Bone marrow (tissue), 2 donors: ENCODE measurements at regions not wholly inside any gene's neighbourhood (a gene's known extent, or its start where the extent isn't known, plus 50 kb on each side); places are given as distances from the start of the nearest gene placed in this dataset.

ENCODE experiments used
- DNase-seq, 2 donors: peaks; one replicate each; lab custom pipeline; 2025; lab: John Stamatoyannopoulos, UW

- no peak for DNase-seq
These were observed 304.4 kb downstream of the KCNS3 start for GRCh38 chr2:18182861-18183260.

- DNase-seq, result no peak
These were observed 302.4 kb downstream of the KCNS3 start for GRCh38 chr2:18180912-18181311.

- no peak for DNase-seq
These were observed 301.7 kb downstream of the KCNS3 start for GRCh38 chr2:18180031-18180610.

- peak in 1 of 2 donors; percentile 16 for DNase-seq
These were observed 300.4 kb downstream of the KCNS3 start for GRCh38 chr2:18178736-18179349.

GRCh38 chr2:18176679-18177215 is 298.3 kb downstream of the KCNS3 start:
- DNase-seq, result no peak

GRCh38 chr2:18172607-18173006 is 294.1 kb downstream of the KCNS3 start:
- DNase-seq, result no peak

GRCh38 chr2:18171191-18172139 is 293.0 kb downstream of the KCNS3 start:
- no peak for DNase-seq

GRCh38 chr2:18170642-18171041 is 292.2 kb downstream of the KCNS3 start:
- no peak for DNase-seq

GRCh38 chr2:18169893-18170175 is 291.4 kb downstream of the KCNS3 start:
- DNase-seq, result no peak

GRCh38 chr2:18169121-18169892 is 290.8 kb downstream of the KCNS3 start:
- DNase-seq, result no peak

- DNase-seq, result no peak
These were observed 289.4 kb downstream of the KCNS3 start for GRCh38 chr2:18167871-18168270.

- no peak for DNase-seq
These were observed 283.2 kb downstream of the KCNS3 start for GRCh38 chr2:18161681-18162080.

GRCh38 chr2:18159896-18160295 is 281.4 kb downstream of the KCNS3 start:
- no peak for DNase-seq

- no peak for DNase-seq
These were observed 278.0 kb downstream of the KCNS3 start for GRCh38 chr2:18156421-18156820.

- no peak for DNase-seq
These were observed 277.5 kb downstream of the KCNS3 start for GRCh38 chr2:18156002-18156401.

- no peak for DNase-seq
These were observed 276.3 kb downstream of the KCNS3 start for GRCh38 chr2:18154812-18155211.

- no peak for DNase-seq
These were observed 275.8 kb downstream of the KCNS3 start for GRCh38 chr2:18154259-18154658.

- no peak for DNase-seq
These were observed 275.3 kb downstream of the KCNS3 start for GRCh38 chr2:18153741-18154140.

GRCh38 chr2:18151237-18151636 is 272.8 kb downstream of the KCNS3 start:
- no peak for DNase-seq

GRCh38 chr2:18149660-18150246 is 271.3 kb downstream of the KCNS3 start:
- peak in 1 of 2 donors; percentile 1 for DNase-seq

- DNase-seq, result no peak
These were observed 258.5 kb downstream of the KCNS3 start for GRCh38 chr2:18136881-18137475.
